GM23338 (cell line): ENCODE measurements at regions not wholly inside any gene's neighbourhood (a gene's known extent, or its start where the extent isn't known, plus 50 kb on each side); places are given as distances from the start of the nearest gene placed in this dataset.

ENCODE experiments used
- ATAC-seq: fragments of 200-7000 bp; cut with Tn5 transposase; 3 replicates; pipeline ENCODE4 v1.9.1; 2020
- DNase-seq: peaks from one replicate; pipeline ENCODE4 v3.0.0-alpha.2; 2015; ENCODE audit warnings: low spot score
- H2AFZ ChIP-seq: fragments of 200-600 bp; sonication (generic); 2 replicates; pipeline ENCODE4 v1.8.0; 2016; ENCODE audit warnings: antibody characterized with exemption, mild to moderate bottlenecking, moderate library complexity
- H3F3A ChIP-seq: fragments of 200-600 bp; sonication (generic); replicated peaks from 2 replicates; pipeline ENCODE4 v1.8.0; 2017; ENCODE audit warnings: antibody characterized with exemption, mixed run types, low read depth
- H3K27ac ChIP-seq: fragments of 200-600 bp; sonication (generic); 2 replicates; pipeline ENCODE4 v1.6.1; 2016; ENCODE audit warnings: low read depth
- H3K27me3 ChIP-seq: fragments of 200-600 bp; sonication (generic); 2 replicates; pipeline ENCODE4 v1.8.0; 2016; ENCODE audit warnings: mild to moderate bottlenecking, mixed run types, moderate library complexity; ENCODE audit not compliant: insufficient read depth
- H3K36me3 ChIP-seq: fragments of 200-600 bp; sonication (generic); 2 replicates; pipeline ENCODE4 v1.8.0; 2016; ENCODE audit warnings: mild to moderate bottlenecking; ENCODE audit not compliant: insufficient read depth
- H3K4me1 ChIP-seq: fragments of 200-600 bp; sonication (generic); 2 replicates; pipeline ENCODE4 v1.8.0; 2016; ENCODE audit warnings: mild to moderate bottlenecking, moderate library complexity; ENCODE audit not compliant: insufficient read depth
- H3K4me2 ChIP-seq: fragments of 200-600 bp; sonication (generic); 2 replicates; pipeline ENCODE4 v1.7.1; 2017; ENCODE audit warnings: mixed run types
- H3K4me3 ChIP-seq: fragments of 200-600 bp; sonication (generic); 2 replicates; pipeline ENCODE4 v1.6.1; 2016; ENCODE audit warnings: mixed run types
- H3K79me2 ChIP-seq: fragments of 200-600 bp; sonication (generic); replicated peaks from 2 replicates; pipeline ENCODE4 v1.8.0; 2017; ENCODE audit warnings: mild to moderate bottlenecking; ENCODE audit not compliant: insufficient read depth
- H3K9me2 ChIP-seq: fragments of 200-600 bp; sonication (generic); 2 replicates; pipeline ENCODE4 v1.8.0; 2017; ENCODE audit not compliant: insufficient read depth
- H4K20me1 ChIP-seq: fragments of 200-600 bp; sonication (generic); replicated peaks from 2 replicates; pipeline ENCODE4 v1.8.0; 2017; ENCODE audit warnings: mild to moderate bottlenecking; ENCODE audit not compliant: insufficient read depth
- H3K27ac Mint-ChIP-seq: 2 replicates; pipeline ENCODE4 v1.8.0; 2020; ENCODE audit warnings: inconsistent platforms, mild to moderate bottlenecking, moderate library complexity, mixed read lengths
- H3K27me3 Mint-ChIP-seq: 3 replicates; pipeline ENCODE4 v1.8.0; 2022; ENCODE audit warnings: low read depth, mild to moderate bottlenecking, moderate library complexity, mixed read lengths, inconsistent platforms; ENCODE audit not compliant: insufficient read depth, poor library complexity
- H3K36me3 Mint-ChIP-seq: 3 replicates; pipeline ENCODE4 v1.8.0; 2021; ENCODE audit warnings: low read depth, mild to moderate bottlenecking, inconsistent platforms, moderate library complexity, mixed read lengths
- H3K4me1 Mint-ChIP-seq: 3 replicates; pipeline ENCODE4 v1.8.0; 2020; ENCODE audit warnings: mild to moderate bottlenecking, inconsistent platforms, mixed read lengths
- H3K4me3 Mint-ChIP-seq: 3 replicates; pipeline ENCODE4 v1.8.0; 2021; ENCODE audit warnings: moderate library complexity, mild to moderate bottlenecking, inconsistent platforms, mixed read lengths
- H3K9me3 Mint-ChIP-seq: 3 replicates; pipeline ENCODE4 v1.8.0; 2020; ENCODE audit warnings: moderate library complexity, mild to moderate bottlenecking, inconsistent platforms, mixed read lengths
- CREB1 ChIP-seq: fragments of 250-450 bp; sonication (Bioruptor Pico); IDR thresholded peaks from 2 replicates; pipeline ENCODE4 v1.5.0; 2020; ENCODE audit warnings: low read depth, mild to moderate bottlenecking, moderate library complexity
- EZH2phosphoT487 ChIP-seq: fragments of 200-600 bp; sonication (generic); IDR thresholded peaks from one replicate; pipeline ENCODE4 v1.8.1; 2018; ENCODE audit warnings: antibody characterized with exemption; ENCODE audit not compliant: unreplicated experiment
- JUNB ChIP-seq: IDR thresholded peaks from one replicate; pipeline ENCODE4 v1.6.1; 2016; ENCODE audit warnings: antibody characterized with exemption; ENCODE audit not compliant: unreplicated experiment
- NANOG ChIP-seq: IDR thresholded peaks from 2 replicates; pipeline ENCODE4 v1.6.1; 2016; ENCODE audit warnings: antibody characterized with exemption, borderline replicate concordance
- POLR2AphosphoS5 ChIP-seq: IDR thresholded peaks from 2 replicates; pipeline ENCODE4 v1.6.1; 2016; ENCODE audit warnings: antibody characterized with exemption, low read depth
- STAT1 ChIP-seq: IDR thresholded peaks from one replicate; pipeline ENCODE4 v1.6.1; 2016; ENCODE audit warnings: antibody characterized with exemption; ENCODE audit not compliant: unreplicated experiment
- ZNF114 ChIP-seq: fragments of 250-450 bp; sonication (Bioruptor Pico); IDR thresholded peaks from 2 replicates; pipeline ENCODE4 v1.5.0; 2020; ENCODE audit warnings: mild to moderate bottlenecking, moderate library complexity
- ZNF331 ChIP-seq: fragments of 250-450 bp; sonication (Bioruptor Pico); IDR thresholded peaks from 2 replicates; pipeline ENCODE4 v1.5.0; 2020; ENCODE audit warnings: low read depth, mild to moderate bottlenecking, moderate library complexity
- TF ChIP-seq, protein P1 (sequence below): IDR thresholded peaks from 2 replicates; pipeline ENCODE4 v1.6.1; 2016; ENCODE audit warnings: antibody characterized with exemption
- TF ChIP-seq, protein P2 (sequence below), 2 experiments: fragments of 200-600 bp in 1 of 2; sonication (generic) in 1 of 2; conservative IDR thresholded peaks; 2 replicates each; pipeline versions ENCODE4 v1.5.1 to v1.6.1; 2016 to 2017; ENCODE audit warnings: antibody characterized with exemption in 2 of 2, low read depth in 2 of 2, mild to moderate bottlenecking in 2 of 2, moderate library complexity in 1 of 2

DNA sequence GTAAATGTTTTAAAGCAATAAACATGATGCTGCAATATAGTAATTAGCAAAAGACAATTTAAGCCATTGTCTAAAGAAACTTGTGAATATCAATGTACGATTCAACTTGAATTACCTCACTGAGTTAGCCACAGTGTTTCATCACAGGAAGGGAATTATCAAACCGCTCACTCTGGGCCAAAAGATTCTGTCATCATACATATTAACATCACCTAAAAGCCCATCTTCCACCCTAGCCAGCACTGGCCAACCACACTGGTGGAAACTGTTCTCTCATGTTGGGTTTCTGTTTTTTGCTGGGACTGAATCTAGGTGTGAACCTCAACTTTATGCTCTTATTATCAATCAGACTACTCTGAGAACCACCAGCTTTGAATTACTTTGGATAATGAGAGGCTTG lies 497.7 kb upstream of the THBS1 start:
- no peak overlapping the region for H2AFZ ChIP-seq
- no peak overlapping the region for H3K4me3 ChIP-seq
- no peak for TF ChIP-seq STAT1
- no peak for TF ChIP-seq ZNF114
- no peak overlapping the region for H3K4me2 ChIP-seq
- H3K9me2 ChIP-seq, result no peaks in the 10 kb centered on the region; the same call in 1 of the 2 replicates
- Mint-ChIP-seq H3K4me3 (no peak overlapping the region), H3K4me1 (no peaks in the 10 kb centered on the region), H3K27ac (no peak overlapping the region), H3K36me3 (no peaks in the 10 kb centered on the region), H3K9me3 (no peaks in the 10 kb centered on the region), H3K27me3 (peaks cover 3% of the 10 kb centered on the region)
- H3K36me3 ChIP-seq, result no peaks in the 10 kb centered on the region
- DNase-seq (no peak), ATAC-seq (no peak)
- no peaks in the 10 kb centered on the region for H3K4me1 ChIP-seq
- H3K27me3 ChIP-seq, result no peaks in the 10 kb centered on the region
- no peaks in the 10 kb centered on the region for H3F3A ChIP-seq
- H3K79me2 ChIP-seq, result no peaks in the 10 kb centered on the region
- no peaks in the 10 kb centered on the region for H4K20me1 ChIP-seq
- H3K27ac ChIP-seq, result no peak overlapping the region

DNA sequence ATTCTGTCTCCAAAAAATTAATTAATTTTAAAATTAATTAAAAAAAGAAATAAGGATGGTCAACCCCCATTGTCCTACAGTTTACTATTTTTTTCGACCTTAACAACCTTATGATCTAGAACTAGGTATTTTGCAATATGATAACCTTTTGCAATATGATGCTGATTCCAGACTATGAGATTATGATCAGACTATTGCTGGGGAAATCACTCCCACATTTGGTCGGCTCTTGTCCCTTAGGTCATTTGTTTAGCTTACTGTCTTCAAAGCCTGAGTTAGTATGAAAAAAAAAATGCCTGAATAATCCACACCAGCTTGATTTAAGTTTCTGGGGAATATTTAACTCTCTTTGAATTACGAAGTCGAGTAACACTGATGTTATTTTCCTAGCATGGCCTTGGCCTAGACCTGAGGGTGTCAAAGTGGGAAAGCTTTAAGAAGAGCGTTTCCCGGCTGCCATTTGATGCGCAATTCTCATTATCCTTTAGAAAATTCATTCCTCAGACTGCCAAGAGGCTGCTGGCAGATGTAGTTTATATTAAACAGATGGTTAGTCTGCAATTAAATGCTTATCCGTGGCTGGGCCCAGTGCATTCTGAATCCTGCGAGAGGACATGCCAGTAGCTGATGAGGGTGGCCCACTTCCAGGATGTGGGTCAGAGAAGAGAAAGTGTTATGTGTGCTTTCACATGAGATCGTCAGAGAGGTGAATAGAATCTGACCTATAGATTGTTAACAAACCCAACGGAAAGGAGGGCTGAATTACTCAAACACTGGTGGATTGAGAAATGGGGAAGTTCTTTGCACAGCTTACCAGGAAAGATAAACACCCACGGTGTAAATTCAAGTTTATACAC lies 496.0 kb upstream of the THBS1 start:
- no peak overlapping the region for H3K4me3 Mint-ChIP-seq
- peaks cover 9% of the 10 kb centered on the region for H3K4me1 Mint-ChIP-seq
- no peak for DNase-seq
- Histone ChIP-seq H3K27me3 (no peaks in the 10 kb centered on the region), H3F3A (no peaks in the 10 kb centered on the region), H3K36me3 (no peaks in the 10 kb centered on the region), H3K4me3 (no peak overlapping the region), H3K27ac (no peak overlapping the region), H3K9me2 (no peaks in the 10 kb centered on the region; the same call in 1 of the 2 replicates), H3K4me2 (no peak overlapping the region), H3K79me2 (no peaks in the 10 kb centered on the region), H4K20me1 (no peaks in the 10 kb centered on the region), H2AFZ (no peak overlapping the region), H3K4me1 (no peaks in the 10 kb centered on the region)
- H3K27ac Mint-ChIP-seq, result no peak overlapping the region
- peaks cover 3% of the 10 kb centered on the region for H3K27me3 Mint-ChIP-seq
- no peaks in the 10 kb centered on the region for H3K36me3 Mint-ChIP-seq
- no peak for ATAC-seq
- H3K9me3 Mint-ChIP-seq, result no peaks in the 10 kb centered on the region
- TF ChIP-seq ZNF331 (no peak), STAT1 (no peak), CREB1 (no peak), EZH2phosphoT487 (no peak), NANOG (no peak)

DNA sequence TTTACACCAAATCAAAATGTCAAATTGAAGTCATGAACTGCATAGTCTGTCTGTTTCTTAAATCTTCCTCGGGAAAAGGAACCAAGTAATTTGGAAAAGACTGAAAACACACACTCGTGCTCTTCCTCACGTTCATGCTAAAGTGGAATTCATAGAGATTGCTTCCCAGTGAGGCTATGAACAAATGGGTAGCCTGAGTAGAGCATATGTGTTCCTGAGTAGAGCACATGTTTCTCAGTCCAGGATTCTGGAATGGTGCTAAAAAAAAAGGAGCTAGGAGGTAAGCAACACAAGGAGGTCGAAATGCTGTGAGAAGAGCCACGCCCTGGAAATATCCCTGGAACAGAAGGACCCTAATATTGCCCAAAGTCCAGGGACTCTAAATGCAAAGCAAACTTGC lies 494.2 kb upstream of the THBS1 start:
- H3K9me3 Mint-ChIP-seq, result no peaks in the 10 kb centered on the region; the same call in 2 of the 3 replicates
- no peaks in the 10 kb centered on the region for H3K36me3 Mint-ChIP-seq
- Histone ChIP-seq H3K9me2 (no peaks in the 10 kb centered on the region; the same call in 1 of the 2 replicates), H2AFZ (peak overlapping the region; percentile 67; the same call in 1 of the 2 replicates), H3K4me3 (no peak overlapping the region), H3K79me2 (no peaks in the 10 kb centered on the region), H3F3A (no peaks in the 10 kb centered on the region), H3K36me3 (no peaks in the 10 kb centered on the region), H3K4me1 (no peaks in the 10 kb centered on the region), H4K20me1 (no peaks in the 10 kb centered on the region), H3K27ac (no peak overlapping the region), H3K4me2 (no peak overlapping the region), H3K27me3 (no peaks in the 10 kb centered on the region)
- peaks cover 9% of the 10 kb centered on the region for H3K4me1 Mint-ChIP-seq
- peaks cover 3% of the 10 kb centered on the region for H3K27me3 Mint-ChIP-seq
- H3K27ac Mint-ChIP-seq, result no peak overlapping the region
- no peak overlapping the region for H3K4me3 Mint-ChIP-seq
- ATAC-seq, result no peak
- DNase-seq, result no peak
- TF ChIP-seq JUNB, result no peak
- TF ChIP-seq, protein P1, sequence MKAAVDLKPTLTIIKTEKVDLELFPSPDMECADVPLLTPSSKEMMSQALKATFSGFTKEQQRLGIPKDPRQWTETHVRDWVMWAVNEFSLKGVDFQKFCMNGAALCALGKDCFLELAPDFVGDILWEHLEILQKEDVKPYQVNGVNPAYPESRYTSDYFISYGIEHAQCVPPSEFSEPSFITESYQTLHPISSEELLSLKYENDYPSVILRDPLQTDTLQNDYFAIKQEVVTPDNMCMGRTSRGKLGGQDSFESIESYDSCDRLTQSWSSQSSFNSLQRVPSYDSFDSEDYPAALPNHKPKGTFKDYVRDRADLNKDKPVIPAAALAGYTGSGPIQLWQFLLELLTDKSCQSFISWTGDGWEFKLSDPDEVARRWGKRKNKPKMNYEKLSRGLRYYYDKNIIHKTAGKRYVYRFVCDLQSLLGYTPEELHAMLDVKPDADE, result no peak
- TF ChIP-seq, protein P2, sequence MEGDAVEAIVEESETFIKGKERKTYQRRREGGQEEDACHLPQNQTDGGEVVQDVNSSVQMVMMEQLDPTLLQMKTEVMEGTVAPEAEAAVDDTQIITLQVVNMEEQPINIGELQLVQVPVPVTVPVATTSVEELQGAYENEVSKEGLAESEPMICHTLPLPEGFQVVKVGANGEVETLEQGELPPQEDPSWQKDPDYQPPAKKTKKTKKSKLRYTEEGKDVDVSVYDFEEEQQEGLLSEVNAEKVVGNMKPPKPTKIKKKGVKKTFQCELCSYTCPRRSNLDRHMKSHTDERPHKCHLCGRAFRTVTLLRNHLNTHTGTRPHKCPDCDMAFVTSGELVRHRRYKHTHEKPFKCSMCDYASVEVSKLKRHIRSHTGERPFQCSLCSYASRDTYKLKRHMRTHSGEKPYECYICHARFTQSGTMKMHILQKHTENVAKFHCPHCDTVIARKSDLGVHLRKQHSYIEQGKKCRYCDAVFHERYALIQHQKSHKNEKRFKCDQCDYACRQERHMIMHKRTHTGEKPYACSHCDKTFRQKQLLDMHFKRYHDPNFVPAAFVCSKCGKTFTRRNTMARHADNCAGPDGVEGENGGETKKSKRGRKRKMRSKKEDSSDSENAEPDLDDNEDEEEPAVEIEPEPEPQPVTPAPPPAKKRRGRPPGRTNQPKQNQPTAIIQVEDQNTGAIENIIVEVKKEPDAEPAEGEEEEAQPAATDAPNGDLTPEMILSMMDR (conservative IDR thresholded peaks at IDR 0.05; ENCODE audit: low read depth in 2 of 2), result no peak
- no peak for TF ChIP-seq CREB1
- TF ChIP-seq STAT1, result no peak
- TF ChIP-seq POLR2AphosphoS5, result no peak
